ENCODE measurements at regions not wholly inside any gene's neighbourhood (a gene's known extent, or its start where the extent isn't known, plus 50 kb on each side); places are given as distances from the start of the nearest gene placed in this dataset.
"Not testable (repeated sequence)": the region's sequence is repeated elsewhere in the genome, so short reads cannot be mapped to it uniquely, and the experiment has no call there.

GRCh38 chr7:138328215-138328614, 131.8 kb upstream of the TRIM24 start:
- H3K4me1 Mint-ChIP-seq (ENCODE audit: low read depth in 2 of 2) = no peaks in the 10 kb centered on the region
- DNase-seq (ENCODE audit: low spot score) (no peak), ATAC-seq (no peak)
- peaks cover 24% of the 10 kb centered on the region for H3K36me3 Mint-ChIP-seq
- H3K27me3 Mint-ChIP-seq = no peaks in the 10 kb centered on the region
- no peak overlapping the region for H3K27ac Mint-ChIP-seq
- H3K4me3 Mint-ChIP-seq = no peak overlapping the region
- H3K9me3 Mint-ChIP-seq = peaks cover 24% of the 10 kb centered on the region

- H3K27ac Mint-ChIP-seq; H3K4me1 Mint-ChIP-seq (ENCODE audit: low read depth in 2 of 2); ATAC-seq; H3K27me3 Mint-ChIP-seq; DNase-seq (ENCODE audit: low spot score); H3K4me3 Mint-ChIP-seq: not testable (repeated sequence)
- Mint-ChIP-seq H3K9me3 (peaks cover 21% of the 10 kb centered on the region), H3K36me3 (peaks cover 19% of the 10 kb centered on the region)
Observed at GRCh38 chr7:138332850-138333249, 127.2 kb upstream of the TRIM24 start.

GRCh38 chr7:138338361-138338760, 121.7 kb upstream of the TRIM24 start:
- ATAC-seq = no peak

GRCh38 chr7:138339229-138339628, 120.8 kb upstream of the TRIM24 start:
- H3K27ac Mint-ChIP-seq; ATAC-seq; DNase-seq (ENCODE audit: low spot score); H3K4me1 Mint-ChIP-seq (ENCODE audit: low read depth in 2 of 2); H3K27me3 Mint-ChIP-seq; H3K4me3 Mint-ChIP-seq: not testable (repeated sequence)
- H3K9me3 Mint-ChIP-seq = peaks cover 16% of the 10 kb centered on the region
- H3K36me3 Mint-ChIP-seq = peaks cover 25% of the 10 kb centered on the region

More at GRCh38 chr7:138338361-138338760, 121.7 kb upstream of the TRIM24 start:
- Mint-ChIP-seq H3K27ac (no peak overlapping the region), H3K9me3 (peaks cover 13% of the 10 kb centered on the region), H3K27me3 (no peaks in the 10 kb centered on the region), H3K4me3 (no peak overlapping the region), H3K36me3 (peaks cover 21% of the 10 kb centered on the region), H3K4me1 (ENCODE audit: low read depth in 2 of 2) (no peaks in the 10 kb centered on the region)
- DNase-seq (ENCODE audit: low spot score) = no peak

GRCh38 chr7:138342990-138343389, 117.1 kb upstream of the TRIM24 start:
- Mint-ChIP-seq H3K4me3 (no peak overlapping the region), H3K27ac (no peak overlapping the region), H3K36me3 (peaks cover 34% of the 10 kb centered on the region), H3K27me3 (no peaks in the 10 kb centered on the region), H3K9me3 (peaks cover 29% of the 10 kb centered on the region), H3K4me1 (ENCODE audit: low read depth in 2 of 2) (no peaks in the 10 kb centered on the region)
- ATAC-seq (no peak), DNase-seq (ENCODE audit: low spot score) (no peak)

- ATAC-seq (no peak), DNase-seq (ENCODE audit: low spot score) (no peak)
Observed at GRCh38 chr7:138345567-138345966, 114.5 kb upstream of the TRIM24 start.

GRCh38 chr7:138346975-138347374, 113.1 kb upstream of the TRIM24 start:
- Mint-ChIP-seq H3K4me1 (ENCODE audit: low read depth in 2 of 2) (no peaks in the 10 kb centered on the region), H3K4me3 (no peak overlapping the region), H3K27me3 (no peaks in the 10 kb centered on the region), H3K9me3 (peaks cover 23% of the 10 kb centered on the region), H3K27ac (no peak overlapping the region), H3K36me3 (peaks cover 19% of the 10 kb centered on the region)
- DNase-seq (ENCODE audit: low spot score) = no peak
- ATAC-seq = no peak

More at GRCh38 chr7:138345567-138345966, 114.5 kb upstream of the TRIM24 start:
- no peak overlapping the region for H3K4me3 Mint-ChIP-seq
- H3K4me1 Mint-ChIP-seq (ENCODE audit: low read depth in 2 of 2) = no peaks in the 10 kb centered on the region
- peaks cover 19% of the 10 kb centered on the region for H3K9me3 Mint-ChIP-seq
- peaks cover 21% of the 10 kb centered on the region for H3K36me3 Mint-ChIP-seq
- no peaks in the 10 kb centered on the region for H3K27me3 Mint-ChIP-seq
- H3K27ac Mint-ChIP-seq = no peak overlapping the region

- H3K9me3 Mint-ChIP-seq = peaks cover 14% of the 10 kb centered on the region
- H3K36me3 Mint-ChIP-seq = peaks cover 11% of the 10 kb centered on the region
- H3K4me1 Mint-ChIP-seq (ENCODE audit: low read depth in 2 of 2) = no peaks in the 10 kb centered on the region
- H3K27me3 Mint-ChIP-seq = no peaks in the 10 kb centered on the region
- ATAC-seq (no peak), DNase-seq (ENCODE audit: low spot score) (no peak)
- H3K4me3 Mint-ChIP-seq = no peak overlapping the region
- no peak overlapping the region for H3K27ac Mint-ChIP-seq
Observed at GRCh38 chr7:138349841-138350700, 110.0 kb upstream of the TRIM24 start.

- H3K36me3 Mint-ChIP-seq = peaks cover 11% of the 10 kb centered on the region
- H3K27ac Mint-ChIP-seq = no peak overlapping the region
- no peak for DNase-seq (ENCODE audit: low spot score)
- no peak overlapping the region for H3K4me3 Mint-ChIP-seq
- no peak for ATAC-seq
- H3K4me1 Mint-ChIP-seq (ENCODE audit: low read depth in 2 of 2) = no peaks in the 10 kb centered on the region
- no peaks in the 10 kb centered on the region for H3K27me3 Mint-ChIP-seq
- peaks cover 12% of the 10 kb centered on the region for H3K9me3 Mint-ChIP-seq
Observed at GRCh38 chr7:138350701-138351357, 109.2 kb upstream of the TRIM24 start.

- ATAC-seq (no peak), DNase-seq (ENCODE audit: low spot score) (no peak)
- Mint-ChIP-seq H3K9me3 (peaks cover 9% of the 10 kb centered on the region), H3K27me3 (no peaks in the 10 kb centered on the region), H3K4me3 (no peak overlapping the region), H3K36me3 (peaks cover 6% of the 10 kb centered on the region), H3K27ac (no peak overlapping the region), H3K4me1 (ENCODE audit: low read depth in 2 of 2) (no peaks in the 10 kb centered on the region)
Observed at GRCh38 chr7:138352570-138353461, 107.2 kb upstream of the TRIM24 start.

- ATAC-seq = no peak
Observed at GRCh38 chr7:138354066-138354465, 106.0 kb upstream of the TRIM24 start.

GRCh38 chr7:138355254-138355653, 104.8 kb upstream of the TRIM24 start:
- no peak for DNase-seq (ENCODE audit: low spot score)
- peaks cover 6% of the 10 kb centered on the region for H3K36me3 Mint-ChIP-seq
- no peak for ATAC-seq
- H3K9me3 Mint-ChIP-seq = peaks cover 9% of the 10 kb centered on the region
- no peak overlapping the region for H3K27ac Mint-ChIP-seq
- H3K4me3 Mint-ChIP-seq = no peak overlapping the region
- no peaks in the 10 kb centered on the region for H3K27me3 Mint-ChIP-seq
- H3K4me1 Mint-ChIP-seq (ENCODE audit: low read depth in 2 of 2) = no peaks in the 10 kb centered on the region

More at GRCh38 chr7:138354066-138354465, 106.0 kb upstream of the TRIM24 start:
- no peak overlapping the region for H3K27ac Mint-ChIP-seq
- H3K9me3 Mint-ChIP-seq = peaks cover 9% of the 10 kb centered on the region
- H3K4me1 Mint-ChIP-seq (ENCODE audit: low read depth in 2 of 2) = no peaks in the 10 kb centered on the region
- no peak for DNase-seq (ENCODE audit: low spot score)
- peaks cover 6% of the 10 kb centered on the region for H3K36me3 Mint-ChIP-seq
- H3K4me3 Mint-ChIP-seq = no peak overlapping the region
- H3K27me3 Mint-ChIP-seq = no peaks in the 10 kb centered on the region

GRCh38 chr7:138358850-138359341, 101.2 kb upstream of the TRIM24 start:
- H3K27ac Mint-ChIP-seq = no peak overlapping the region
- no peak overlapping the region for H3K4me3 Mint-ChIP-seq
- no peaks in the 10 kb centered on the region for H3K27me3 Mint-ChIP-seq
- H3K4me1 Mint-ChIP-seq (ENCODE audit: low read depth in 2 of 2) = no peaks in the 10 kb centered on the region
- H3K36me3 Mint-ChIP-seq = no peaks in the 10 kb centered on the region
- DNase-seq (ENCODE audit: low spot score) = no peak
- no peak for ATAC-seq
- H3K9me3 Mint-ChIP-seq = peaks cover 6% of the 10 kb centered on the region

Data from natural killer cell treated with Interleukin-12 subunit alpha and Interleukin-12 subunit beta and Interleukin-15 and Interleukin-18, amount 100 ng/mL, for 72 hours (primary cell).